Erythroblast (primary cell): ENCODE measurements at regions not wholly inside any gene's neighbourhood (a gene's known extent, or its start where the extent isn't known, plus 50 kb on each side); places are given as distances from the start of the nearest gene placed in this dataset.

Source experiments
- GATA1 ChIP-seq: IDR thresholded peaks from 2 replicates; pipeline ENCODE4 v1.6.1; 2011; ENCODE audit warnings: low read depth, mild to moderate bottlenecking, control low read depth, low read length, moderate library complexity
- POLR2A ChIP-seq: IDR thresholded peaks from 2 replicates; pipeline ENCODE4 v1.6.1; 2011; ENCODE audit warnings: mild to moderate bottlenecking, low read length

- TF ChIP-seq POLR2A (no peak), GATA1 (no peak)
Measured at GRCh38 chr22:27113211-27113635, 455.8 kb downstream of the MIAT start.
